NCI-H2029 (cell line): ENCODE measurements at regions not wholly inside any gene's neighbourhood (a gene's known extent, or its start where the extent isn't known, plus 50 kb on each side); places are given as distances from the start of the nearest gene placed in this dataset.

Source experiments
- DNase-seq: peaks from one replicate; lab custom pipeline; 2025; lab: John Stamatoyannopoulos, UW

DNA sequence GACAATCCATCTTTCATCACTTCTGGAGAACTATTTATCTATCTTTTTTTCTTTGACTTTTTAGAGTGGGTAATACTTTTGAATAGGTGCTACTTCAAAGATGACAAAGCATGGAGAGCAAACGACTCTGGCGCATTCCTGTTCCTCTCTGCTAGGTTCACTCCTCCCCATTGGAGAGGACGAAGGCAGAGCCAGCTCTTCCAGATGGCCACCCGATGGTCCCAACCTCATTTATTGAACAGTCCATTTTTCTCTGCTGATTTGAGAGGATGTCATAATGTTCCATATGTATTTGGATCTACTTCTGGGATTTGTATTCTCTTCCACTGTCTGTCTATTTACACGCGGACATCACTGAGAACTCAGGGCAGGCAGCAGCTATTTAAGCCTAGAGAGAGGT, 284.3 kb upstream of the CXCR4 start:
- DNase-seq, result no peak

- DNase-seq, result no peak
Observed at GRCh38 chr2:136399667-136400289, 281.8 kb upstream of the CXCR4 start.

- no peak for DNase-seq
Observed at GRCh38 chr2:136395582-136395981, 277.6 kb upstream of the CXCR4 start.

DNA sequence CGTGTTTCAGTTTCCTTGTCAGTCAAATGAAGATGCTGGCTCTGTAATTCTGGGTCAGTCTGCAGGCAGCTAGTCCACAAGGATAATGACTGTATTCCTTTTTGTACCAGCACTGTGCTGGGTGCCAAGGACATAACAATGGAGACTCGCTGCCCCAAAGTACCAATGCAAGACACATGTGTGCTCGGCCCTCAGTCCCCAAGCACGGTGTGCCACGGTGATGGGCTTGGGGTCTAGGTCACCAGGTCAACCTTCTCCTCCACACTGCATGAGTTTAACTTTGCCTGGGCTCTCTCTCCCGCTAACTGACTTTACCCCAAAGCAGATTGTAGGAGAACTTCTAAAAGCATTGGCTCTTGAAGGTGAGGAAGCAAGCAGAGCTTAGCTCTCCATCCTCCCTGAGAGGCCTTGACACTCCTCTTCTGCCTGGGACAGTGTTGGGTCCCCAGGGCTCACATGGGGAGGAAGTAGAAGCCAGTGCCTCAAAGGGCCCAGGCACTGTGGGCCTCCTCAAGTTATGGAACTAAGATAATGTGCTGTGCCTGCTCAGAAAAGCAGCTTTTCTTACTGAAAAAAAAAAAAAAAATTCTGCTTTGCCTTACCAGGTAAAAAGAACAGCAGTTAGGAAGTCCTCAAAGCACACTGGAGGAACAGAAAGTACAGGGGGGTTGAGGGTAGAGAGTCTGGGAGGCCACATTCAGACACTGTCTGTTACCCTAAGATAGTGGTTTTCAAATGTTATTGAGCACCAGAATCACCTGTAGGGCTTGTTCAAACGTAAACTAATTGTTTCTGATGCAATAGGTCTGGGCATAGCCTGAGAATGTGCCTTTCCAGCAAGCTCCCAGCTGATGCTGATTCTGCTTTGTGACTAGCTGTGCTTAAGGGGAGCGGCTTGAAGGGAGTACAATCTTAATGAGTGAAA, 276.4 kb upstream of the CXCR4 start:
- no peak for DNase-seq

DNA sequence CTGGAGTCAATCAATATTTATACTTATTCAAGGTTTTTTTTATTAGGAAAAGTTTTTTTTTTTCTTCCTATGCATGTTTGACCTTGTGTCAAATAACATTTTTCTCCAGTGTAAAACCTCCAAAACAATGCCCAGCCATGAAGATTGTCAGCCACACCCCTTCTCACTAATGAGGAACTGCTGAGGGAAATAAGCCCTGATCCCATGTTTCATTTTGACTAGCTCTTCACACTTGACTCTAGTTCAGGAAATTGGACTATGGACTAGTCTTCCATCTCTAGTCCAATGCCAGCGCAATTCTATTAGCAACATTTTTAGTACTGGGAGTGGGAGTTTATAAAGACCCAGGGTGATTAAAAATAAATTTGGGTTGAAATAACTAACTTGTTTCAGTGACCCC, 275.6 kb upstream of the CXCR4 start:
- no peak for DNase-seq

DNA sequence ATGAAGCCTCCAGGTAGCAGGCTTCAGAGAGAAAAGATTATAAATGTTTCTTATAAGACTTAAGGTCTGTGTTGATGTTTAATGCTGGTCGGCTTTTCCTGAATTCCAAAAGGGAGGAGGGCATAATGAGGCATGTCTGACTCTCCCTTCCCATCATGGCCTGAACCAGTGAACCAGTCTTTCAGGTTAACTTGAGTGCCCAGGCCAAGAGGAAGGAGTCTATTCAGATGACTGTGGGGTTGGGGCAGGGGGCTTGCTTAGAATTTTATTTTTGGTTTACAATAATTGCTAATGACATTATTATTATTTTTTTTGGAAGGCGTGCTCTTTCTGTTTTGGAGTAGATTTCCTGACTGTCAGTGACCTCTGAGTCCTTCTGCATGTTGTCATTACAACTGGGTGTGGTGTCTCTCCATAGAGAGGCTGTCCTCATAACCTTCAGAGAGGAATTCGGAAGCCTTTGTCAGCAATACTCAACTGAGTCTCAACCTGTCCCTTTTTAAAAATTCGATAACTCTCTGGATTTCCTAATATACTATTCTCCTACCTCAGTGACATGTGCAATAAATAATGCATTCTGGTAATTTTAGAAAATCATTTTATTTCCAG, 275.1 kb upstream of the CXCR4 start:
- DNase-seq, result no peak

GRCh38 chr2:136389809-136390208, 271.9 kb upstream of the CXCR4 start:
- DNase-seq, result no peak

DNA sequence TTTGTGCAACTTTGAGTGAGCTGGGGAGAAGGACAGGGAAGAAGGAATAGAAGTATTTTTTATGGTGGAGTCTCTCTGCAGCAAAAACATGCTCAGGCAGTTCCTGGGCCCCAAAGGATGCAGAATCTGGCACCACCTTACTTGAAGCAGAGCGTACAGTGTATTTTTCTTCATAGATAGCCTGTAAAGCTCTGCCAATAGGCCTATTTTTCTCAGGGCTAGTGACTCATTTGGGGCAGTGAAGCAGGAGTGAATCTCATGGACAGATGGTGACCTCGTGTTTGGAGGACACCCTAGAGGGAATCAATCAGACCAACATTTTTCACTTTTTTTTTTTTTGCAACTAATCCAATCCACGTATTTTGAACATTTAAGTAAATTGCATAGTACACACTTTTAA, 268.1 kb upstream of the CXCR4 start:
- DNase-seq, result no peak

DNA sequence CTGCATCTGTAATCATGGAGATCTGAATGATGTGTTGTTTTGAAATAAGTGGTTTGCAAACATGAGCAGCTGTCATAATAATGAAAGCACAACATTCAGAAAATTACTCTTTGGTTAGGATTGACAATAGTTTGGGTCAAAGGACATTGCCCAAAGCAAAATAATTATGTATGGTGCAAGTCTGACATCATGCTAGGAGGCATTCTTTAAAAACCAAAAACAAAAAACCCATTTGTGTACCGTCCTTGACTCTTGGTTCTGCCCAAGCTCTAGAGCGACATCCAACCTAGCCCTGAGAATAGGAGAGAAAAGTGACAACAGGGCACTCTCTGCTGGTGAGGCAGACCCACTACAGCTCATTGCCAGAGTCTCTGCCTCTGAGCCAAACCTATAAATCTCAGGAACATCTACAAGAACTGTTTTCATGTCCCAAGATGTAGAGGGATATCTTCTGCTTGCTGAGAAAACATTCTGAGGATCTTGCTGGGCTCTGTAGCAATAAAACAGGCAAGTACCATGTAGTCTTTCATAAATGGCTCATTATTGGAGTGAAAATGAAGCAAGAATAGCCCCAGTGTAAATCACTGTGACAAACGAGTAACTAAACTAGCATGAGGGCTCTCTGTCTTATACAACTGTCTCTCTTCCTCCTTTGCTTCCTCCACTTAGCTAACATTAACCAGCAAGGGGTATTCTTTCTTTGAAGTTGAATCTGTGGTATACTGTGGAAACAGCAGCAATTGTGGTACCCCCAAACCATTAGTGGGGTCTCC, 266.8 kb upstream of the CXCR4 start:
- DNase-seq, result peak; percentile 63

DNA sequence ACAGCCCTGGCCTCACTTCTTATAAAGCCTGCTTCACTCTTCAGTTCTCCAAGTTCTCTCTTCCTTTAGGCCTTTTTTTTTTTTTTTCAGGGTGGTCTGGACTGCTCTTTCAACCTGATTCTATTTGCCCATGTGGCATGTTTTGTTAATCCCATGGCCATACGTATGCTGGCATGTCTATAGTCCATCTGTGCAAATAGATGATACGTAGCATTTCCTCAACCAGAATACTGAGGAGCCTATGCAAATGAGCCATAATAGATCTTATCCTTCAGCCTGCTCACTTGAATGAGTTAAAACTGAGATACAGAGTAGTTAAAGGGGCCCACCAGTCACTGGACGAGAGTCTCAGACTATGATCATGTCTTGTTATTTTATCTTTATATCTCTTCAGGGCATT, 265.2 kb upstream of the CXCR4 start:
- DNase-seq, result no peak

- no peak for DNase-seq
Observed at GRCh38 chr2:136381722-136382633, 264.0 kb upstream of the CXCR4 start.

GRCh38 chr2:136381245-136381644, 263.3 kb upstream of the CXCR4 start:
- no peak for DNase-seq

- DNase-seq, result peak; percentile 29
Observed at GRCh38 chr2:136378712-136379595, 261.0 kb upstream of the CXCR4 start.

DNA sequence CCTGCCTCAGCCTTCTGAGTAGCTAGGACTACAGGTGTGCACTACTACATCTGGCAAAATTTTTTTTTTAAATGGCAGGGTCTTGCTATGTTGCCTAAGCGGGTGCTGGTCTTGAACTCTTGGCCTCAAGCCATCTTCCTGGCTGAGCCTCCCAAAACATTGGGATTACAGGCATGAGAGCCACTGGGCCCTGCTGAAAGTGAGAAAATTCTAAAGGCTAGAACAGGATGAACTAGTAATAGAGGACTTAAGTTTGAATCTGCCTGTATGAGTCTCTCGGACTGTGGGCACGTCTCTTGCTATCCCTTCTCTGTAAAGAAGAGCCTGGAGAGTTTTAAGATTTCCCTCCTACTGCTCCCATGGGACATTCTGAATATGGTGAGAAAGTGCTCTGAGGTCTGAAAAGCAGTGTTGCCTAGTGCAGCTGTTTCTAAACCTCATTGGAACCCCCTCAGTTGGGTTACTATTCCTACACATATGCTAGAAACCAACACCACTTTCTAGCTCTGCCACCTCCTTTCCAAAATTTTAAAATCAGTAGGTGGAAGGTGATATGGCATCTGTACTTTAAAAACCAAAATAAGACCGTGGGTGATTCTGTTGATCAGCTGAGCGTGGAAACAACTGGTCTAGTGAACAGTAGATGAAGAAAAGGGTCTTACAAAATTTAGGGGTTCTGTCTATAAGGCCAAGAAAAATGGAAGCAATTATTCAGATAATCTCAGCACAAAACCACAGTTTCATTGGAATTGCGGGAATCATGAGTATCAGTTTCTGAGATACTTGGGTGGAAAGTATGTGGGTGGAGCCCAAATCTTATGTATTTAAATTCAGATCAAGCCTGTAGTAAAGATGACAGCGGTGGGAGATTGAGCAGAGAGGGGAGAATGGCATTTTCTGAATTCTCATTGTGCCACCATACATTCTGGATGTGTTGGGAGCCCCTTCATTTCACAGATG, 259.8 kb upstream of the CXCR4 start:
- no peak for DNase-seq

DNA sequence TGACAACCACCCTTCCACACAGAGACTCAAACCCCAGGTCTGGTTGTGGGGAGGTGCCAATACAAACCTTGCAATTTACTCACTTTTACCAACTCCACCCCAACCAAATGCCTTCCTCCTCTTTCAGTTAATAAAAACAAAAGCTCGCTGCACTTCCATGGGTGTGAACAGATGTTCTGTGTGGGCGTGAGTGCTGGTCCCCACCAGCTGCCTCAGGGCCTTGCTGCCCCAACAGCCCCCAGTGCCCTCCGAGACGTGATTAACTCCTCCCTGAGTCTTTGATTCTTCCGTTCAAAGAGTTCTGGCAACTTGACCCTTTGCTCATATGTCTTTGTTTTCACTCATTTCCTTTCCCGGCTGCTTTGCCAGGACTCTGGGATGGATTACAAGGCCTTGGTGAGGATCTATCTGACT, 258.9 kb upstream of the CXCR4 start:
- no peak for DNase-seq

- DNase-seq, result peak; percentile 13
Observed at GRCh38 chr2:136376211-136376610, 258.3 kb upstream of the CXCR4 start.

DNA sequence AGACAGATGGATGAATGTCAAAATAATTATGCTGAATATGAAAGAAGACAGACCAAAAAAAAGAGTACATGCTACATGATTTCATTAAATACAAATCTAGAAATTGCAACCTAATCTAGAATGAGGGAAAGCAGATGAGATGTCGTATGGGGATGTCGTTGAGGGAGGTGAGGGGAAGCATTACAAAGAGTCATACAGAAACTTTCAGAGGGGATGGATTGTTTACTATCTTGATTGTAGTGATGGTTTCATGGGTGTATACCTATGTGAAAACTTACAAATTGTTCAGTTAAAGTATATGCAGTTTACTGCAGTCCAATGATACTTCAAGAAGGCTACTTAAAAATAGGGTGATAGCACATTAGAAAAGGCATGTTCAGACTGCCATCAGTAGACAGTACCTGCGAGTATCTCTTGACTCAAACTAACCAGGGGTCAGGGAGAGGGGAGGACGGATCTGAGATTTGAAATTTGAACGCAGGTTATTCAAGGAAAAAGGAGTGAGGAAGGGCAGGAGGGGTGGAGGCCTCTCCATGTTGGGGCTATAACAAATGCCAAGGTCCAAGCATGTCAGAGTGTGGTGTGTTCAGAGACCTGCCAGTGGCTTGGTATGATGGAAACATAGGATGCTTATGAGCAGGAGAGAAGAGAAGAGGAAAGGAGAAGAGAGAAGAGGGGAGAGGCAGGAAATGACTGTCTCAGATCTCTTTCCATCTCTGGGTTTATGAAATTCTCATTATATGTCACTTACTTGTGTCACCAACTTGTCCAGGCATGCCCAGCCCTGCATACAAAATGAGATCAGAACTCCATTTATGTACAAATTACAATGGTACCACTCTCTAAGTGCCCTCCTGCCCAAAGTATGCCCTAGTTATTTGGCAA, 257.3 kb upstream of the CXCR4 start:
- DNase-seq, result no peak

DNA sequence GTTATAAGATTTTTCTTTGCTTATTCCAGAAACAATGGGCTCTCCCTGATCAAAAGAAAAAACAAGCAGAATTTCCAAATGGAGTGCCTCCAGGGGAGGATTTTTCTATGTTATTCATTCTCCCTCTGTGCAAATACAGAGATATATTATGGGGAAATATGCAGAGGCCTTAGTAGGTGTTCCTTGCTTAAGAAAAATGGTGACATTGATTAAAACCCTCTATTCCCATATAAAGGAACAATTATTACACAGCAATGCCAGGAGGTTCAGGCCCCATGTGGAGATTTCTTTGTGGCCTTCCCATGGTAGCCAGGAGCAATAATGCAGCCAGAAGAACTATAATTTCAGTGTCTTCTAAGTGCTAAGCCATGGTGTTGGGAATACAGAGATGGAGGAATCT, 255.9 kb upstream of the CXCR4 start:
- no peak for DNase-seq
